Thoracic aorta (tissue), 2 donors: ENCODE measurements at regions not wholly inside any gene's neighbourhood (a gene's known extent, or its start where the extent isn't known, plus 50 kb on each side); places are given as distances from the start of the nearest gene placed in this dataset.

Experiments used
- ATAC-seq: fragments of 150-250 bp; one replicate; pipeline ENCODE4 v1.8.0; 2017; ENCODE audit warnings: low read depth; ENCODE audit not compliant: insufficient number of reproducible peaks, low FRiP score
- DNase-seq: peaks from one replicate; pipeline ENCODE4 v3.0.0-alpha.2; 2020; ENCODE audit warnings: low spot score
- H3K27ac ChIP-seq, 2 donors: fragments of 200-600 bp; sonication (generic); 1 replicate in 1 of 2; 2 replicates in 1 of 2; pipeline ENCODE4 v1.5.1; 2016; ENCODE audit warnings: mild to moderate bottlenecking in 2 of 2, moderate library complexity in 2 of 2
- H3K27me3 ChIP-seq: fragments of 200-600 bp; sonication (generic); replicated peaks from 2 replicates; pipeline ENCODE4 v1.6.0; 2016; ENCODE audit warnings: mild to moderate bottlenecking; ENCODE audit not compliant: insufficient read depth
- H3K36me3 ChIP-seq: fragments of 200-600 bp; sonication (generic); one replicate; pipeline ENCODE4 v1.5.1; 2016
- H3K4me1 ChIP-seq, 2 donors: fragments of 200-600 bp; sonication (generic); 1 replicate in 1 of 2; 2 replicates in 1 of 2; pipeline versions ENCODE4 v1.5.1 to v1.6.0; 2016; ENCODE audit warnings: low read depth in 2 of 2, mild to moderate bottlenecking in 1 of 2; ENCODE audit not compliant: control insufficient read depth in 1 of 2
- H3K4me3 ChIP-seq: fragments of 200-600 bp; sonication (generic); 2 replicates; pipeline ENCODE4 v1.5.1; 2016; ENCODE audit warnings: mild to moderate bottlenecking
- H3K9me3 ChIP-seq: fragments of 200-600 bp; sonication (generic); 2 replicates; pipeline ENCODE4 v1.5.1; 2016
- CTCF ChIP-seq: fragments of 200-600 bp; sonication (generic); IDR thresholded peaks from one replicate; pipeline ENCODE4 v1.5.1; 2019; ENCODE audit warnings: antibody characterized with exemption

DNA sequence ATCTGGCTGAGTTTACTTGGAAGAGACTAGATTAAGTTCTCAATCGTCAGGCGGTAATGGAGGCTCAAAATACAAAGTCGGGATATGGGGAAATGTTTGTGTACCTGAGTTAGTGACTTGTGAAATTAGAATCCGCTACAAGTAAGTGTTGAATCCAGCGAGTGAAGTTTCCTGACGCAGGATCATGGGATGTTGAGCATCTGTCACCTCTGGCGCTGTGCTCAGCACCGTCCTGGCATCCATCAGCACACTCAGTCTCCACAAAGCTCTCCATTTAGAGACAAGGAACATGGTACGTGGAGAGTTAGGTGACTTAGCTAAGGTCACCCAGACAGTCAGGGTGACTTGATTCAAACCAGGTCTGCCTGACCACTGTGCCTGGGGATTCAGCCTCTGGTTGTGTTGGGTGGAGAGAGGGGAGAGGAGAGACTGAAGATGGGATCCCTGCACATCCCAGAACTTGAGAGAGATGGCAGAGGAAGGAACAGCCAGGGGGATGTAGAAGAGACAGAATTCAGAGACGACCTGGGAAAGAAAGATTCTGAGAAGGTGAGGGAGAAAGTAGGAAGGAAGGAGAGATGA lies 251.2 kb downstream of the ACKR3 start:
- no peak for ATAC-seq
- no peak for DNase-seq
- no peaks in the 10 kb centered on the region for H3K4me1 ChIP-seq
- H3K4me3 ChIP-seq, result no peak overlapping the region
- H3K27me3 ChIP-seq, result no peaks in the 10 kb centered on the region
- H3K27ac ChIP-seq, result no peak overlapping the region
- H3K36me3 ChIP-seq, result no peaks in the 10 kb centered on the region
- H3K9me3 ChIP-seq, result peaks cover 3% of the 10 kb centered on the region
- no peak for TF ChIP-seq CTCF

DNA sequence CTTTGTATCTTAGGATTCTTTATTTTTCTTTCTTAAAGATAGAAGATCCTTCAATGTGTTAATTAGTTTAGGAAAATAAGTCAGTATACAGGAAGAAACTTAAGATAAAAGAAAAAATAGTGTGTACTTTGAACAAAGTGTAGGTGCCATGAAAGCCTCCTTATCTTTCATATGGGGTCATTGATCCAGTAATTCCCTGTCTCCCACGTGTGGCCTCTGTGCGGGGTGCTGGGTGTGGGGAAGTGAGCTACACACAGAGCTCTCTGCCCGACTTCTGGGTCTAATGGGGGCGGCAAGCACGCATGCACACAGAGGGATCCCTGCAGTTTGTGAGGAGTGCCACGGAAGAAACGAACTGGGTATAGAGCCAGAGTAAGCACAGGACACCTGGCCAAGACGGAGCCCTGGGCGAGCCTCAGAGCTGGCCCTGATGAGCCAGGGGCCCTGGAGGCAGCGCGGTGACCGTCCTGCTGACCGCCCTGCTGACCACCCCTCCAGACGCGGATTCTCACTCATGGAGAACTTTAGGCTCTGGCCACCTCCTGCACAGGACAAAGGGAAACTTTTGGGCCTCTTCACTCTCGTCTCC lies 253.5 kb downstream of the ACKR3 start:
- H3K36me3 ChIP-seq, result no peaks in the 10 kb centered on the region
- no peaks in the 10 kb centered on the region for H3K4me1 ChIP-seq
- H3K27me3 ChIP-seq, result no peaks in the 10 kb centered on the region
- no peak for TF ChIP-seq CTCF
- DNase-seq, result no peak
- ATAC-seq, result no peak
- no peak overlapping the region for H3K27ac ChIP-seq
- H3K4me3 ChIP-seq, result no peak overlapping the region
- peaks cover 3% of the 10 kb centered on the region for H3K9me3 ChIP-seq

DNA sequence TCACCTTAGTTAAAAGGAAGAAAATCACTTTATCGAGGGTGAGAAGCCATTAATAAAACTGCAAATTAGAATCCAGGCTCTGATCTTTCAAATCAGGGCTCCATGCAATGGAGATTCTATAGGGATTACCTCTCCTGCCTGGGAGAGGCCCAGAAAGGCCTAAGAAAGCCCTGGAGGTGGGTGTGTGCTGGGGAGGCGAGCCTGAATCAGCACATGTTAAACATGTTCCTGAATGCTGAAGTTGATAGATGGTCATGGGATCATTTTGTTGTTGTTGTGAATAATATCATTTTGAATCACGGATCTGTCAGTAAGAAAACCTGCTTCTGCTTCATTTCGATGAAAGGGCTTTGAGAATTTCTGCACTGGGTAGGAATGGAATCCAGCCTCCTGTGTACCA lies 254.3 kb downstream of the ACKR3 start:
- Histone ChIP-seq H3K27ac (no peak overlapping the region), H3K4me1 (no peaks in the 10 kb centered on the region), H3K36me3 (no peaks in the 10 kb centered on the region), H3K9me3 (peaks cover 3% of the 10 kb centered on the region), H3K27me3 (no peaks in the 10 kb centered on the region), H3K4me3 (no peak overlapping the region)
- DNase-seq (no peak), ATAC-seq (no peak)
- TF ChIP-seq CTCF, result no peak

DNA sequence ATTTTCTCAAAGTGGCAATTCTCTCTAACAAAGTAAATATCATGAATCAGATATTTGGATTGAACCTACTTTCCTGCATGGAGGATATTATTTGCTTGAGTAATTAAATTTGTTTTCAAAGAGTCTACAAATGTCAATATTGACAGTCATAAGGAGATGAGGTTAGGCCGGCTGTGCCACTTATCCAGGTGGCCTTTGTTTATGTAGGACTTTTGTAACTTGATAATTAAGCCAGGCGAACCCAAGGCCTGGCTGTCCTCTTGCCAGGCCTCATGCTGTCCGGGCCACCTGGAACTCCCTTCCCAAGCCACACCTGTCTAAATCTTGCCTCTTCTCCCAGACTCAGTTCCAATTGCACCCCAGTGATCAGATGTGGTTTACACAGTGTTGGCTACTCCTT lies 255.2 kb downstream of the ACKR3 start:
- Histone ChIP-seq H3K36me3 (no peaks in the 10 kb centered on the region), H3K4me3 (no peak overlapping the region), H3K27me3 (no peaks in the 10 kb centered on the region), H3K9me3 (peaks cover 3% of the 10 kb centered on the region), H3K27ac (no peak overlapping the region), H3K4me1 (no peaks in the 10 kb centered on the region)
- no peak for DNase-seq
- ATAC-seq, result no peak
- TF ChIP-seq CTCF, result no peak

- Histone ChIP-seq H3K4me1 (peaks cover 0 to 9% of the 10 kb centered on the region in 2 donors), H3K36me3 (no peaks in the 10 kb centered on the region), H3K27ac (no peak overlapping the region), H3K4me3 (no peak overlapping the region), H3K27me3 (no peaks in the 10 kb centered on the region), H3K9me3 (peaks cover 3% of the 10 kb centered on the region)
- no peak for DNase-seq
- TF ChIP-seq CTCF, result no peak
- no peak for ATAC-seq
Observed at GRCh38 chr2:236825989-236826510, 256.4 kb downstream of the ACKR3 start.
